IMR-90 (cell line): ENCODE measurements at regions not wholly inside any gene's neighbourhood (a gene's known extent, or its start where the extent isn't known, plus 50 kb on each side); places are given as distances from the start of the nearest gene placed in this dataset.

Experiments used
- CEBPB ChIP-seq: IDR thresholded peaks from 2 replicates; pipeline ENCODE4 v1.6.1; 2012; ENCODE audit warnings: low read depth, low read length, improper control_type of control experiment
- SMC3 ChIP-seq: fragments of 150-350 bp; IDR thresholded peaks from 2 replicates; pipeline ENCODE4 v1.6.1; 2016; ENCODE audit warnings: low read depth, mild to moderate bottlenecking, antibody characterized with exemption, low read length, moderate library complexity
- TF ChIP-seq, protein P1 (sequence below): conservative IDR thresholded peaks from 2 replicates; pipeline ENCODE4 v1.5.1; 2012; ENCODE audit warnings: mild to moderate bottlenecking, low read depth, low read length, improper control_type of control experiment

DNA sequence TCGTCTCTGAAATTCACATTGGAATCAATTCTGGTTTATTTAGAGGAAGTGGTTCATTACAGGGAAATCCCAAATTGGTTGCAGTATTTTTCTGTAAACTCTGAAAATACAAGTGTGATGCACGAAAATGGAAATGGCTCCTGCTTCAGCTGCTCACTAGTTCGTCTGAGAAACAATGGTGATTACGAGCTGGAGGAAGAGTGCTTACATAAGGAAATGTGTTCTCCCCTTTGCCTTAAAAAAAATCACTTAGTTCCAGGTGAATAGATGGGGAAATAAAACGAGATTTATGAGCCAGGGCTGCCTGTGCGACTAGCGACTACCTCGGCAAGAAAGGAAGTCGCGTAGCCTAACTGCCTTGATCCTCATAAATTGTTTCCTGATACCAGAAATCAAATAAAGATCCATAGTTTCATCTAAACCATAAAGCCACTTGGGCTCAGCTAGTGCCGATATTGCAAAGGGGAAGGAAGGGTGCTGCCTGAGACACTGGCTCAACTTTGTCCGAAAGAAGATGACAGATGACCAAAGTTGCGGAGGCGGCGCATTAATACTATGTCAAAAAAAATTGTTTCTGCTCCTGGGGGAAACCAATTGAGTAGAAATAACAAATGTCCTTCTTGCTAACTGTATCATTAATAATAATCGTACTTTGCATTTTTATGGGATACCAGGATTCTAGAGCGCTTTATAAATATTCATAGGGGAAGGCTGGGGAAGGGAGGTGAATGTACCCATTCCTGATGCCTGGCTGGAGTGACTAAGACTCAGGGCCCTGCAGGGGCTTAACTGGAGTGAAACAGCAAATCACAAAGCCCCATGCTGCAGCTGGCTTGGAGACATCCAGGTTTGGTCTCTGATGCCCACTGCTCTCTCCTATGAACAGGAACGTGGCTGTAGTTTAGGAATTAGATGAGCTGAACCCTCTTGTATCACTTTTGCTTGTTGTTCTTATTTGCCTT, 185.7 kb downstream of the BLID start (continued):
- TF ChIP-seq, protein P1, sequence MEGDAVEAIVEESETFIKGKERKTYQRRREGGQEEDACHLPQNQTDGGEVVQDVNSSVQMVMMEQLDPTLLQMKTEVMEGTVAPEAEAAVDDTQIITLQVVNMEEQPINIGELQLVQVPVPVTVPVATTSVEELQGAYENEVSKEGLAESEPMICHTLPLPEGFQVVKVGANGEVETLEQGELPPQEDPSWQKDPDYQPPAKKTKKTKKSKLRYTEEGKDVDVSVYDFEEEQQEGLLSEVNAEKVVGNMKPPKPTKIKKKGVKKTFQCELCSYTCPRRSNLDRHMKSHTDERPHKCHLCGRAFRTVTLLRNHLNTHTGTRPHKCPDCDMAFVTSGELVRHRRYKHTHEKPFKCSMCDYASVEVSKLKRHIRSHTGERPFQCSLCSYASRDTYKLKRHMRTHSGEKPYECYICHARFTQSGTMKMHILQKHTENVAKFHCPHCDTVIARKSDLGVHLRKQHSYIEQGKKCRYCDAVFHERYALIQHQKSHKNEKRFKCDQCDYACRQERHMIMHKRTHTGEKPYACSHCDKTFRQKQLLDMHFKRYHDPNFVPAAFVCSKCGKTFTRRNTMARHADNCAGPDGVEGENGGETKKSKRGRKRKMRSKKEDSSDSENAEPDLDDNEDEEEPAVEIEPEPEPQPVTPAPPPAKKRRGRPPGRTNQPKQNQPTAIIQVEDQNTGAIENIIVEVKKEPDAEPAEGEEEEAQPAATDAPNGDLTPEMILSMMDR: no peak
- no peak for TF ChIP-seq SMC3
- TF ChIP-seq CEBPB: no peak
